ENCODE measurements at regions not wholly inside any gene's neighbourhood (a gene's known extent, or its start where the extent isn't known, plus 50 kb on each side); places are given as distances from the start of the nearest gene placed in this dataset.

- Mint-ChIP-seq H3K27me3 (ENCODE audit: low read depth) (no peaks in the 10 kb centered on the region), H3K9me3 (peaks cover 8% of the 10 kb centered on the region), H3K36me3 (ENCODE audit: insufficient read depth) (no peaks in the 10 kb centered on the region), H3K4me1 (ENCODE audit: low read depth) (no peaks in the 10 kb centered on the region), H3K4me3 (no peak overlapping the region)
- no peak for DNase-seq
- no peak for ATAC-seq
Measured at GRCh38 chr5:74099538-74100267, 473.7 kb downstream of the ARHGEF28 start.

GRCh38 chr5:74098941-74099340 lies 472.9 kb downstream of the ARHGEF28 start:
- Mint-ChIP-seq H3K4me3 (no peak overlapping the region), H3K27me3 (ENCODE audit: low read depth) (no peaks in the 10 kb centered on the region), H3K36me3 (ENCODE audit: insufficient read depth) (no peaks in the 10 kb centered on the region), H3K9me3 (peaks cover 8% of the 10 kb centered on the region), H3K4me1 (ENCODE audit: low read depth) (no peaks in the 10 kb centered on the region)
- ATAC-seq = no peak
- DNase-seq = no peak

DNA sequence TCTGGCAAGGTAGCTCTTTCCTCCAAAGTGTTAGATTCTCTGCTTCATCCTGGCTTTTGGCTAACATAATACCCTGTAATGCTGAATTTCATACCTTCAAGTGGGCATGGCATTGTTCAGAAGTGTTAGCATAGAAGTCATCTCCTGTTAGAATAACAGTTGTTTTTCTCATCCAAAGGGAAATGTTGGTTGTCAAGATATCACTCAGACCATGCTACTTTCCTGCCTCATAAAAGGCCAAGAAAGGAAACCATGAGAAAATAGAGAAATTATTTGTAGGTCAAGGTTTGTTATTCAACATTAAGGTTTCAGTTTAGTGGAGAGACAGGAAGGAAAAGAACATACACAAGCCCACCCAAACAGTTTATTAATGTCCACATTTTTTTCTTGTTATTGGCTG lies 472.5 kb downstream of the ARHGEF28 start:
- Mint-ChIP-seq H3K27me3 (ENCODE audit: low read depth) (no peaks in the 10 kb centered on the region), H3K4me1 (ENCODE audit: low read depth) (no peaks in the 10 kb centered on the region), H3K9me3 (peaks cover 8% of the 10 kb centered on the region), H3K4me3 (no peak overlapping the region), H3K36me3 (ENCODE audit: insufficient read depth) (no peaks in the 10 kb centered on the region)
- DNase-seq = no peak
- no peak for ATAC-seq

DNA sequence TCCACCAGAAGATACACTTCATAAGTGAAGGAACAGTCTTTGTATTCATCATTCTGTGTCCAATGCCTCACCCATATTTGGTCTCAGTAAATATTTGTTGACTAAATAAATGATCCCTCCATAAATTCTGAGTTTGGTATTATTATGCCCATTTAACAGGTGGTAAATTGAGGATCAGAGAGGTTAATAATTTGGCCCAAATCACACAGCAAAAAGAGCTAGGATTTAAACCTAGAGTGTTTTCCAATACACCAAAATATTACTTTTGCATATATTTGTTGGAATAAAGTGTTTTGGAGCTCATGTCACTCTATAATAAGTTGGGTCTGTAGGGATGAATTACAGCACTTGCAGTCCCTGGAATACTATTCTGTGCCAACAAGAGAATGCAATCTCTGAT lies 470.3 kb downstream of the ARHGEF28 start:
- no peaks in the 10 kb centered on the region for H3K27me3 Mint-ChIP-seq (ENCODE audit: low read depth)
- ATAC-seq (no peak), DNase-seq (no peak)
- H3K4me1 Mint-ChIP-seq (ENCODE audit: low read depth) = no peaks in the 10 kb centered on the region
- no peak overlapping the region for H3K4me3 Mint-ChIP-seq
- no peaks in the 10 kb centered on the region for H3K36me3 Mint-ChIP-seq (ENCODE audit: insufficient read depth)
- peaks cover 8% of the 10 kb centered on the region for H3K9me3 Mint-ChIP-seq

DNA sequence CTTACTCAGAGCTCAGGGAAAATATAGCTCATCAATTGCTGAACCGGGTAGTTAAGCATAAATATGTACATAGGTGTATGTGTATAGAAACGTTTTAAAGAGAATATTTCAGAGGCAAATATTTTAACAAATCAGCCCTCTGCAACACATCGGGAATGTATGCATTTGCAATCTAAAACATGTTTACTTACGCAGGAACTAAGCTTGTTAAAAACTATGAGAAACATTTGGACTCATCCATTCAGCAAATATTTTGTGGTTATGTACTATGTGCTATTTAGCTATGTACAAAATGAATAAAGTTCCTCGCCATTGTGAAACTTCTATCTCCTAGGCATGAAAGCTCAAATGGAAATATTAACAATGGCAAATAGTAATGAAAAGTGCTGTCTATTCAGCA lies 469.9 kb downstream of the ARHGEF28 start:
- no peaks in the 10 kb centered on the region for H3K27me3 Mint-ChIP-seq (ENCODE audit: low read depth)
- H3K4me3 Mint-ChIP-seq = no peak overlapping the region
- H3K4me1 Mint-ChIP-seq (ENCODE audit: low read depth) = no peaks in the 10 kb centered on the region
- ATAC-seq (no peak), DNase-seq (no peak)
- H3K9me3 Mint-ChIP-seq = peaks cover 8% of the 10 kb centered on the region
- H3K36me3 Mint-ChIP-seq (ENCODE audit: insufficient read depth) = no peaks in the 10 kb centered on the region

GRCh38 chr5:74094782-74095108 lies 468.7 kb downstream of the ARHGEF28 start:
- DNase-seq = no peak
- Mint-ChIP-seq H3K9me3 (peaks cover 8% of the 10 kb centered on the region), H3K27me3 (ENCODE audit: low read depth) (no peaks in the 10 kb centered on the region), H3K4me1 (ENCODE audit: low read depth) (no peaks in the 10 kb centered on the region), H3K36me3 (ENCODE audit: insufficient read depth) (no peaks in the 10 kb centered on the region), H3K4me3 (no peak overlapping the region)
- ATAC-seq = no peak

GRCh38 chr5:74094096-74094781 lies 468.2 kb downstream of the ARHGEF28 start:
- H3K36me3 Mint-ChIP-seq (ENCODE audit: insufficient read depth) = no peaks in the 10 kb centered on the region
- DNase-seq = no peak
- H3K4me3 Mint-ChIP-seq = no peak overlapping the region
- H3K4me1 Mint-ChIP-seq (ENCODE audit: low read depth) = no peaks in the 10 kb centered on the region
- peaks cover 5% of the 10 kb centered on the region for H3K9me3 Mint-ChIP-seq
- ATAC-seq = no peak
- H3K27me3 Mint-ChIP-seq (ENCODE audit: low read depth) = no peaks in the 10 kb centered on the region

DNA sequence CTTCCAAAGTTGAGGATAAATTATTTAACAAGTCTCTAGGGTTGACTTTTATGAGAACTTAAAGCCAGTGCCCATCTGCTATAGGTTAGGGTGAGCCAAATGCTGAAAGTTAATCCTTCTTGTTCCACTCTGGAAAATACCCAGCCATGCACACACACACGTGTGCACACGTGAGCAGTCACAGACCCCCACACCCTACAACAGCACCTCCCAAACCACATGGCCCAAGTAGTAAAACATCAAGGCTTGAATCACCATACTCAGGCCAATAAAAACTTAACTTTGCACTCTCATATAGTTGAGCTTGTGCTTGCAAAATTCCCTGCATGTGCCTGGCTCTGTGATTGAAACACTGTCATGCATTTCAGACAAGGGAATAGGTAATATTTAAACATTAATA lies 467.6 kb downstream of the ARHGEF28 start:
- no peak for ATAC-seq
- H3K9me3 Mint-ChIP-seq = peaks cover 2% of the 10 kb centered on the region
- DNase-seq = no peak
- no peak overlapping the region for H3K4me3 Mint-ChIP-seq
- no peaks in the 10 kb centered on the region for H3K27me3 Mint-ChIP-seq (ENCODE audit: low read depth)
- H3K4me1 Mint-ChIP-seq (ENCODE audit: low read depth) = no peaks in the 10 kb centered on the region
- H3K36me3 Mint-ChIP-seq (ENCODE audit: insufficient read depth) = no peaks in the 10 kb centered on the region

DNA sequence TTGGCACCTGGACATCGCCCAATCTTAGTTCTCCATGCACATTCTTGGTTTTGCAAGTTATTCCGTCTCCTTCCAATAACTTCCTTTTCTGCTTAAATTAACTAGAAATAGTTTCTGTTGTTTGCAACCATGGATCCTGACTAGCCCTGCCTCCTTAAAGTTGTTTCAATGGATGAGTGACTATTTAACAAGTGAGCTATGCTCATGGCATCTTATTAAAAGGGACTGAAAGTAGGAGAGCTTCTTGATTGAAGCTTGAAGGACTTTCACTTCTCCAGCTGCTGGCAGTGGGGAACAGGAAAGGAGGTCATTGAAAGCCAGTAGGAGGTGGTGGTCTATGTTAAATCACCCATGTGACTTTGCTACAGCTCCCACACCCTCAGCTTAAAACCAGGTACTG lies 466.8 kb downstream of the ARHGEF28 start:
- Mint-ChIP-seq H3K4me1 (ENCODE audit: low read depth) (no peaks in the 10 kb centered on the region), H3K9me3 (no peaks in the 10 kb centered on the region), H3K4me3 (no peak overlapping the region), H3K36me3 (ENCODE audit: insufficient read depth) (no peaks in the 10 kb centered on the region), H3K27me3 (ENCODE audit: low read depth) (no peaks in the 10 kb centered on the region)
- ATAC-seq = no peak
- no peak for DNase-seq

GRCh38 chr5:74085782-74086181 lies 459.8 kb downstream of the ARHGEF28 start:
- ATAC-seq = no peak
- H3K9me3 Mint-ChIP-seq = no peaks in the 10 kb centered on the region
- DNase-seq = no peak
- H3K4me3 Mint-ChIP-seq = no peak overlapping the region
- no peaks in the 10 kb centered on the region for H3K36me3 Mint-ChIP-seq (ENCODE audit: insufficient read depth)
- H3K27me3 Mint-ChIP-seq (ENCODE audit: low read depth) = no peaks in the 10 kb centered on the region
- no peaks in the 10 kb centered on the region for H3K4me1 Mint-ChIP-seq (ENCODE audit: low read depth)

DNA sequence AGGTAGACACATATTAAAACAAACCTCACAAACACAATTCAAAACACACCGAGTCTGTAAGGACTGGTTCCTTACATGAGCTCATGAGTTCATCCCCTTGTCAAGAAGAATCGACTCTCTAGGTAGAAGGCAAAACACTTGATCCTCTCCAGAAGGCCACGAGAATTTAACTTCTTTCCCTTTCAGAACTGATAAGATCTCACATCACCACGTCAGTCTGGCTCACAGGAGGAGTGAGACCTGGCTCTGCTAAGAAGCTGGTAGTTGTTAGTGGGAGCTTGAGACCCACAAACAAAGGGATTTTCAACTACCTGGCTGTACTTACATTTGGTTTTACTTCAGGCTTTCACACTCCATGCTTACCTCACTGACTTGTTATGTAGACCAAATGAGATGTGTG lies 459.2 kb downstream of the ARHGEF28 start:
- Mint-ChIP-seq H3K9me3 (no peaks in the 10 kb centered on the region), H3K27me3 (ENCODE audit: low read depth) (no peaks in the 10 kb centered on the region), H3K36me3 (ENCODE audit: insufficient read depth) (no peaks in the 10 kb centered on the region), H3K4me3 (no peak overlapping the region), H3K4me1 (ENCODE audit: low read depth) (no peaks in the 10 kb centered on the region)
- ATAC-seq = no peak
- DNase-seq = no peak

DNA sequence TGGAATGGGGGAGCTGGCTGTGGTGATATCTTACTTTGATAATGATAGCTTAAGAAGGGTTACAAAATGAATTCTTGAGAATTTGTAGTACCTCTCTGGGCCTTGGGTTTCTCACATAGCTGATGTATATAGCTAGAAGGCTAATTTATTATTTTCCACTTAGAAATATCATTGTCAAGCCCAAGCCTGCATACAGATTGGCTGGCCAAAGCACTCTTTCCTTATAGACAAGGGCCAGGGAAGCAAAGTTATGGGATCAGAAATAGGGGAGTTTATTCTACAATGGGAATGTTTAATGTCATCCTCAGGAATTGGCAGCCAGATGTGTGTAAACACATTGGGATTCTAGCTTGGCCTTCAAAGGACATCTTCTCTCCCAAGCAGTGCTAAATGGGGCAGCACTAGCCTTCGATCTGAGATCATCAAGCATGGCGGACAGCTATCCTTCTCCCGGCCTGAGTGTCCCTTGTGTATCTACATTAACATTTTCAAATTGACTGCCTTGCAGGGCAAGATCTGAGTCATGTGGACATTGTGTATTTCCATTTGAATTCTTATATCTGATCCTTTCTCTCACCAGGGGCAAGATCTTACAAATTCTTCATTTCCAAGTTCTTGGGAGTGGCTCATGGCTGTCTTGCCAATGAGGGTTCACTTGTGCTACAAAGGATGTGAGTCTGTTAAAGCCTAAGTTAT lies 457.2 kb downstream of the ARHGEF28 start:
- Mint-ChIP-seq H3K4me1 (ENCODE audit: low read depth) (no peaks in the 10 kb centered on the region), H3K36me3 (ENCODE audit: insufficient read depth) (no peaks in the 10 kb centered on the region), H3K27me3 (ENCODE audit: low read depth) (no peaks in the 10 kb centered on the region), H3K4me3 (no peak overlapping the region), H3K9me3 (no peaks in the 10 kb centered on the region)
- ATAC-seq (no peak), DNase-seq (no peak)

- H3K27me3 Mint-ChIP-seq (ENCODE audit: low read depth) = no peaks in the 10 kb centered on the region
- no peaks in the 10 kb centered on the region for H3K4me1 Mint-ChIP-seq (ENCODE audit: low read depth)
- H3K4me3 Mint-ChIP-seq = no peak overlapping the region
- ATAC-seq = no peak
- no peak for DNase-seq
- H3K36me3 Mint-ChIP-seq (ENCODE audit: insufficient read depth) = no peaks in the 10 kb centered on the region
- no peaks in the 10 kb centered on the region for H3K9me3 Mint-ChIP-seq
Measured at GRCh38 chr5:74082512-74083055, 456.6 kb downstream of the ARHGEF28 start.

DNA sequence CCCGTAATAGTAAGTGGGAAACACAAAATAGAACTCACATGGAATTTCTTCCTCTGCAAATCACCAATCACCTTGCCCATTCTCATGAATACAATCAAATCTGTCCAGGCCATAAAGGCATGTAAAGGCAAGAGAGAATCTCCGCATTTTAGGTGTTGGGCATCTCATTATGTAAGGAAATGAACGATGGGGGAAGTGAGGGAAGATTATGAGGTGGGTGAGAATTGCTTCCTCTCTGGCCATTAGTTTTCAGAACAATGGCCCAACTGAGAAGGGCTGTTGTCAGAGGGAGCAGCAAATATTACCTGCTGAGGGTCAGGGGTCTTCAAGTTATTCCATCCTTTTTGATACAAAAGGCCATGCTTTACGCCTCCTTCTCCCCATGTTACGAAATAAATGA lies 455.1 kb downstream of the ARHGEF28 start:
- DNase-seq (no peak), ATAC-seq (no peak)
- Mint-ChIP-seq H3K27me3 (ENCODE audit: low read depth) (no peaks in the 10 kb centered on the region), H3K9me3 (no peaks in the 10 kb centered on the region), H3K4me3 (no peak overlapping the region), H3K4me1 (ENCODE audit: low read depth) (no peaks in the 10 kb centered on the region), H3K36me3 (ENCODE audit: insufficient read depth) (no peaks in the 10 kb centered on the region)
